ENCODE measurements at regions not wholly inside any gene's neighbourhood (a gene's known extent, or its start where the extent isn't known, plus 50 kb on each side); places are given as distances from the start of the nearest gene placed in this dataset.

- intact Hi-C loops (cut with micrococcal nuclease; ENCODE audit: unreplicated experiment) = no loop called here
- no peaks in the 10 kb centered on the region for H3K79me2 ChIP-seq (ENCODE audit: low read depth)
- H3K27ac ChIP-seq = no peak overlapping the region
- CTCF ChIA-PET = interaction anchor here (0.6 kb wide), 1 partner anchor 77 kb away, joined by 4 read pairs; no protein-coding TSS in a partner anchor
- H3K27me3 ChIP-seq (ENCODE audit: insufficient read depth, low read depth) = no peaks in the 10 kb centered on the region
- POLR2A ChIA-PET (ENCODE audit: unreplicated experiment) = no interaction called here
- H3K4me1 ChIP-seq (replicated peaks; ENCODE audit: insufficient read depth) = no peaks in the 10 kb centered on the region
- TF ChIP-seq EZH2 (IDR thresholded peaks at IDR 0.05; ENCODE audit: low read depth) (no peak), CTCF (conservative IDR thresholded peaks at IDR 0.05) (no peak)
- H2AFZ ChIP-seq = no peak overlapping the region
- H3K9me3 ChIP-seq (ENCODE audit: insufficient read depth, low read depth) = no peaks in the 10 kb centered on the region
- H4K20me1 ChIP-seq (ENCODE audit: insufficient read depth) = no peaks in the 10 kb centered on the region
- DNase-seq = no peak
- H3K36me3 ChIP-seq (ENCODE audit: low read depth) = no peaks in the 10 kb centered on the region
- H3K9me2 ChIP-seq (ENCODE audit: insufficient read depth) = no peaks in the 10 kb centered on the region
- no peak overlapping the region for H3K4me2 ChIP-seq
- BruUV-seq (replicated peaks) = no TSS peak
- no peak overlapping the region for H3K4me3 ChIP-seq
- H3F3A ChIP-seq (ENCODE audit: insufficient read depth, low read depth) = no peaks in the 10 kb centered on the region
These were observed 98.9 kb upstream of the MME start for GRCh38 chr3:154981201-154981600.

GRCh38 chr3:154979331-154979730, 100.8 kb upstream of the MME start:
- TF ChIP-seq EZH2 (IDR thresholded peaks at IDR 0.05; ENCODE audit: low read depth) = no peak
- TF ChIP-seq CTCF (conservative IDR thresholded peaks at IDR 0.05) = no peak
- H4K20me1 ChIP-seq (ENCODE audit: insufficient read depth) = no peaks in the 10 kb centered on the region
- H3F3A ChIP-seq (ENCODE audit: insufficient read depth, low read depth) = no peaks in the 10 kb centered on the region
- no peaks in the 10 kb centered on the region for H3K36me3 ChIP-seq (ENCODE audit: low read depth)
- no TSS peak for BruUV-seq (replicated peaks)
- no peaks in the 10 kb centered on the region for H3K79me2 ChIP-seq (ENCODE audit: low read depth)
- DNase-seq = no peak
- H3K4me1 ChIP-seq (replicated peaks; ENCODE audit: insufficient read depth) = no peaks in the 10 kb centered on the region
- intact Hi-C loops (cut with micrococcal nuclease; ENCODE audit: unreplicated experiment) = no loop called here
- no peaks in the 10 kb centered on the region for H3K27me3 ChIP-seq (ENCODE audit: insufficient read depth, low read depth)
- no peak overlapping the region for H3K4me2 ChIP-seq
- H3K9me2 ChIP-seq (ENCODE audit: insufficient read depth) = no peaks in the 10 kb centered on the region
- H3K4me3 ChIP-seq = no peak overlapping the region
- ChIA-PET CTCF (interaction anchor here (0.6 kb wide), 1 partner anchor 346 kb away, joined by 3 read pairs; no protein-coding TSS in a partner anchor), POLR2A (ENCODE audit: unreplicated experiment) (no interaction called here)
- no peak overlapping the region for H3K27ac ChIP-seq
- H2AFZ ChIP-seq = no peak overlapping the region
- no peaks in the 10 kb centered on the region for H3K9me3 ChIP-seq (ENCODE audit: insufficient read depth, low read depth)

- no peaks in the 10 kb centered on the region for H3K9me2 ChIP-seq (ENCODE audit: insufficient read depth)
- no peak for DNase-seq
- no peaks in the 10 kb centered on the region for H4K20me1 ChIP-seq (ENCODE audit: insufficient read depth)
- intact Hi-C loops (cut with micrococcal nuclease; ENCODE audit: unreplicated experiment) = no loop called here
- H3K27ac ChIP-seq = no peak overlapping the region
- H3K4me3 ChIP-seq = no peak overlapping the region
- no peaks in the 10 kb centered on the region; the same call in 1 of the 2 replicates for H3K9me3 ChIP-seq (ENCODE audit: insufficient read depth, low read depth)
- H3F3A ChIP-seq (ENCODE audit: insufficient read depth, low read depth) = no peaks in the 10 kb centered on the region
- H3K4me1 ChIP-seq (replicated peaks; ENCODE audit: insufficient read depth) = no peaks in the 10 kb centered on the region
- CTCF ChIA-PET = no interaction called here
- no peaks in the 10 kb centered on the region for H3K27me3 ChIP-seq (ENCODE audit: insufficient read depth, low read depth)
- H2AFZ ChIP-seq = no peak overlapping the region
- BruUV-seq (replicated peaks) = no TSS peak
- no peak for TF ChIP-seq CTCF (conservative IDR thresholded peaks at IDR 0.05)
- no peak for TF ChIP-seq EZH2 (IDR thresholded peaks at IDR 0.05; ENCODE audit: low read depth)
- no peaks in the 10 kb centered on the region for H3K36me3 ChIP-seq (ENCODE audit: low read depth)
- H3K4me2 ChIP-seq = no peak overlapping the region
- no peaks in the 10 kb centered on the region for H3K79me2 ChIP-seq (ENCODE audit: low read depth)
- POLR2A ChIA-PET (ENCODE audit: unreplicated experiment) = no interaction called here
These were observed 102.5 kb upstream of the MME start for GRCh38 chr3:154977666-154978065.

Data from PC-9 (cell line).